GM12865 (cell line): ENCODE measurements at regions not wholly inside any gene's neighbourhood (a gene's known extent, or its start where the extent isn't known, plus 50 kb on each side); places are given as distances from the start of the nearest gene placed in this dataset.

Source experiments
- DNase-seq: peaks from one replicate; pipeline ENCODE4 v3.0.0; 2010; ENCODE audit warnings: low read depth
- H3K4me3 ChIP-seq: 2 replicates; pipeline ENCODE4 v1.5.1; 2011; ENCODE audit warnings: mild to moderate bottlenecking, low read depth, low read length, control low read depth
- CTCF ChIP-seq: IDR thresholded peaks from 2 replicates; pipeline ENCODE4 v1.5.1; 2011; ENCODE audit warnings: low read length, control low read depth, low read depth, inconsistent platforms; ENCODE audit not compliant: insufficient read depth; ENCODE audit errors: missing control alignments

GRCh38 chr2:174656676-174657176, 59.1 kb upstream of the WIPF1 start:
- TF ChIP-seq CTCF = no peak
- H3K4me3 ChIP-seq = no peak overlapping the region
- DNase-seq = no peak

GRCh38 chr2:174656035-174656434, 58.4 kb upstream of the WIPF1 start:
- H3K4me3 ChIP-seq = no peak overlapping the region
- TF ChIP-seq CTCF = no peak
- no peak for DNase-seq

GRCh38 chr2:174654419-174654941, 56.9 kb upstream of the WIPF1 start:
- TF ChIP-seq CTCF = no peak
- H3K4me3 ChIP-seq = no peak overlapping the region
- no peak for DNase-seq

- no peak for TF ChIP-seq CTCF
- no peak for DNase-seq
- H3K4me3 ChIP-seq = no peak overlapping the region
Observed at GRCh38 chr2:174648896-174649295, 51.3 kb upstream of the WIPF1 start.
